ENCODE measurements at regions not wholly inside any gene's neighbourhood (a gene's known extent, or its start where the extent isn't known, plus 50 kb on each side); places are given as distances from the start of the nearest gene placed in this dataset.
"Not testable (repeated sequence)": the region's sequence is repeated elsewhere in the genome, so short reads cannot be mapped to it uniquely, and the experiment has no call there.

GRCh38 chr14:85883966-85884365, 354.0 kb downstream of the FLRT2 start:
- H3K9me3 Mint-ChIP-seq (ENCODE audit: low read depth): no peaks in the 10 kb centered on the region
- H3K36me3 Mint-ChIP-seq: no peaks in the 10 kb centered on the region
- CTCF ChIA-PET: no interaction called here
- no peak for DNase-seq
- H3K4me1 Mint-ChIP-seq: no peaks in the 10 kb centered on the region
- no peaks in the 10 kb centered on the region for H3K27me3 Mint-ChIP-seq
- H3K4me3 Mint-ChIP-seq: no peak overlapping the region
- H3K27ac Mint-ChIP-seq: no peak overlapping the region
- ATAC-seq: no peak

- Mint-ChIP-seq H3K27ac (no peak overlapping the region), H3K36me3 (no peaks in the 10 kb centered on the region), H3K4me1 (no peaks in the 10 kb centered on the region), H3K27me3 (no peaks in the 10 kb centered on the region), H3K4me3 (no peak overlapping the region), H3K9me3 (ENCODE audit: low read depth) (no peaks in the 10 kb centered on the region)
- DNase-seq: no peak
- CTCF ChIA-PET: no interaction called here
- no peak for ATAC-seq
Measured at GRCh38 chr14:85883101-85883500, 353.2 kb downstream of the FLRT2 start.

GRCh38 chr14:85881935-85882334, 352.0 kb downstream of the FLRT2 start:
- CTCF ChIA-PET: no interaction called here
- Mint-ChIP-seq H3K36me3 (no peaks in the 10 kb centered on the region), H3K27me3 (no peaks in the 10 kb centered on the region), H3K27ac (no peak overlapping the region), H3K4me3 (no peak overlapping the region), H3K4me1 (no peaks in the 10 kb centered on the region), H3K9me3 (ENCODE audit: low read depth) (no peaks in the 10 kb centered on the region)
- ATAC-seq: no peak
- DNase-seq: no peak

- ATAC-seq: no peak
Measured at GRCh38 chr14:85878874-85879273, 348.9 kb downstream of the FLRT2 start.

GRCh38 chr14:85873006-85873405, 343.1 kb downstream of the FLRT2 start:
- H3K27me3 Mint-ChIP-seq: peaks cover 4% of the 10 kb centered on the region
- H3K4me1 Mint-ChIP-seq: no peaks in the 10 kb centered on the region
- DNase-seq (no peak), ATAC-seq (no peak)
- no peaks in the 10 kb centered on the region for H3K9me3 Mint-ChIP-seq (ENCODE audit: low read depth)
- H3K36me3 Mint-ChIP-seq: no peaks in the 10 kb centered on the region
- CTCF ChIA-PET: no interaction called here
- no peak overlapping the region for H3K4me3 Mint-ChIP-seq
- no peak overlapping the region for H3K27ac Mint-ChIP-seq

More at GRCh38 chr14:85878874-85879273, 348.9 kb downstream of the FLRT2 start:
- no peaks in the 10 kb centered on the region for H3K36me3 Mint-ChIP-seq
- no peak overlapping the region for H3K27ac Mint-ChIP-seq
- no peaks in the 10 kb centered on the region for H3K9me3 Mint-ChIP-seq (ENCODE audit: low read depth)
- H3K4me1 Mint-ChIP-seq: no peaks in the 10 kb centered on the region
- DNase-seq: no peak
- CTCF ChIA-PET: no interaction called here
- no peak overlapping the region for H3K4me3 Mint-ChIP-seq
- no peaks in the 10 kb centered on the region for H3K27me3 Mint-ChIP-seq

GRCh38 chr14:85867450-85867849, 337.5 kb downstream of the FLRT2 start:
- H3K27ac Mint-ChIP-seq: no peak overlapping the region
- H3K4me3 Mint-ChIP-seq: no peak overlapping the region
- CTCF ChIA-PET: interaction anchor here (0.6 kb wide), 1 partner anchor 171 kb away, joined by 3 read pairs; no protein-coding TSS in a partner anchor
- no peaks in the 10 kb centered on the region for H3K27me3 Mint-ChIP-seq
- DNase-seq: no peak
- no peak for ATAC-seq
- H3K4me1 Mint-ChIP-seq: no peaks in the 10 kb centered on the region
- H3K9me3 Mint-ChIP-seq (ENCODE audit: low read depth): no peaks in the 10 kb centered on the region
- H3K36me3 Mint-ChIP-seq: no peaks in the 10 kb centered on the region

GRCh38 chr14:85865701-85866100, 335.8 kb downstream of the FLRT2 start:
- DNase-seq: no peak
- no peaks in the 10 kb centered on the region for H3K9me3 Mint-ChIP-seq (ENCODE audit: low read depth)
- CTCF ChIA-PET: no interaction called here

GRCh38 chr14:85858634-85859033, 328.7 kb downstream of the FLRT2 start:
- no peaks in the 10 kb centered on the region for H3K36me3 Mint-ChIP-seq
- no peak overlapping the region for H3K27ac Mint-ChIP-seq
- CTCF ChIA-PET: no interaction called here
- H3K4me3 Mint-ChIP-seq: no peak overlapping the region
- H3K27me3 Mint-ChIP-seq: peaks cover 4% of the 10 kb centered on the region
- DNase-seq (no peak), ATAC-seq (no peak)
- H3K4me1 Mint-ChIP-seq: no peaks in the 10 kb centered on the region
- H3K9me3 Mint-ChIP-seq (ENCODE audit: low read depth): no peaks in the 10 kb centered on the region

More at GRCh38 chr14:85865701-85866100, 335.8 kb downstream of the FLRT2 start:
- H3K4me1 Mint-ChIP-seq: no peaks in the 10 kb centered on the region
- no peak overlapping the region for H3K4me3 Mint-ChIP-seq
- no peak overlapping the region for H3K27ac Mint-ChIP-seq
- ATAC-seq: no peak
- H3K36me3 Mint-ChIP-seq: no peaks in the 10 kb centered on the region
- H3K27me3 Mint-ChIP-seq: peaks cover 4% of the 10 kb centered on the region

GRCh38 chr14:85856430-85856829, 326.5 kb downstream of the FLRT2 start:
- no peak overlapping the region for H3K27ac Mint-ChIP-seq
- no peaks in the 10 kb centered on the region for H3K4me1 Mint-ChIP-seq
- DNase-seq (no peak), ATAC-seq (no peak)
- H3K27me3 Mint-ChIP-seq: peaks cover 4% of the 10 kb centered on the region
- no peak overlapping the region for H3K4me3 Mint-ChIP-seq
- H3K9me3 Mint-ChIP-seq (ENCODE audit: low read depth): no peaks in the 10 kb centered on the region
- H3K36me3 Mint-ChIP-seq: no peaks in the 10 kb centered on the region
- CTCF ChIA-PET: interaction anchor here (1.2 kb wide), 1 partner anchor 182 kb away, joined by 3 read pairs; no protein-coding TSS in a partner anchor

GRCh38 chr14:85853996-85854526, 324.1 kb downstream of the FLRT2 start:
- Mint-ChIP-seq H3K9me3 (ENCODE audit: low read depth) (no peaks in the 10 kb centered on the region), H3K36me3 (no peaks in the 10 kb centered on the region), H3K27ac (no peak overlapping the region), H3K27me3 (no peaks in the 10 kb centered on the region), H3K4me1 (no peaks in the 10 kb centered on the region), H3K4me3 (no peak overlapping the region)
- ATAC-seq (no peak), DNase-seq (no peak)
- CTCF ChIA-PET: no interaction called here

- CTCF ChIA-PET: no interaction called here
- no peaks in the 10 kb centered on the region for H3K27me3 Mint-ChIP-seq
- no peaks in the 10 kb centered on the region for H3K4me1 Mint-ChIP-seq
- no peaks in the 10 kb centered on the region for H3K36me3 Mint-ChIP-seq
- DNase-seq (no peak), ATAC-seq (no peak)
- H3K27ac Mint-ChIP-seq: no peak overlapping the region
- H3K9me3 Mint-ChIP-seq (ENCODE audit: low read depth): no peaks in the 10 kb centered on the region
- no peak overlapping the region for H3K4me3 Mint-ChIP-seq
Measured at GRCh38 chr14:85852906-85853305, 323.0 kb downstream of the FLRT2 start.

- H3K27ac Mint-ChIP-seq; H3K36me3 Mint-ChIP-seq; DNase-seq; H3K9me3 Mint-ChIP-seq (ENCODE audit: low read depth); H3K4me1 Mint-ChIP-seq; ATAC-seq; CTCF ChIA-PET; H3K27me3 Mint-ChIP-seq; H3K4me3 Mint-ChIP-seq: not testable (repeated sequence)
Measured at GRCh38 chr14:85852123-85852522, 322.2 kb downstream of the FLRT2 start.

- H3K36me3 Mint-ChIP-seq; H3K9me3 Mint-ChIP-seq (ENCODE audit: low read depth); DNase-seq; CTCF ChIA-PET; ATAC-seq; H3K27ac Mint-ChIP-seq; H3K4me1 Mint-ChIP-seq; H3K27me3 Mint-ChIP-seq; H3K4me3 Mint-ChIP-seq: not testable (repeated sequence)
Measured at GRCh38 chr14:85830549-85830948, 300.6 kb downstream of the FLRT2 start.

- H3K36me3 Mint-ChIP-seq; H3K27ac Mint-ChIP-seq; ATAC-seq; H3K9me3 Mint-ChIP-seq (ENCODE audit: low read depth); DNase-seq; H3K27me3 Mint-ChIP-seq; H3K4me3 Mint-ChIP-seq; H3K4me1 Mint-ChIP-seq; CTCF ChIA-PET: not testable (repeated sequence)
Measured at GRCh38 chr14:85829601-85830000, 299.7 kb downstream of the FLRT2 start.

GRCh38 chr14:85824526-85824925, 294.6 kb downstream of the FLRT2 start:
- CTCF ChIA-PET: no interaction called here
- no peaks in the 10 kb centered on the region for H3K27me3 Mint-ChIP-seq
- peaks cover 2% of the 10 kb centered on the region for H3K9me3 Mint-ChIP-seq (ENCODE audit: low read depth)

More at GRCh38 chr14:85824526-85824925, 294.6 kb downstream of the FLRT2 start:
- ATAC-seq (no peak), DNase-seq (no peak)
- Mint-ChIP-seq H3K36me3 (no peaks in the 10 kb centered on the region), H3K27ac (no peak overlapping the region), H3K4me3 (no peak overlapping the region), H3K4me1 (no peaks in the 10 kb centered on the region)

Measured in activated CD8-positive, alpha-beta memory T cell treated with anti-CD3 and anti-CD28 coated beads, Interleukin-2, amount 10 ng/mL, durations not matched to agents 7 days and 5 days (primary cell).